Renal pelvis (tissue), 1 donor: ENCODE measurements at regions not wholly inside any gene's neighbourhood (a gene's known extent, or its start where the extent isn't known, plus 50 kb on each side); places are given as distances from the start of the nearest gene placed in this dataset.
"Not testable (repeated sequence)": the region's sequence is repeated elsewhere in the genome, so short reads cannot be mapped to it uniquely, and the experiment has no call there.

Experiments
- DNase-seq: peaks from one replicate; pipeline ENCODE4 v3.0.0-alpha.2; 2013

- not testable (repeated sequence) for DNase-seq
Measured at GRCh38 chr2:111474198-111474705, 353.5 kb downstream of the BCL2L11 start.

- not testable (repeated sequence) for DNase-seq
Measured at GRCh38 chr2:111478335-111478734, 357.6 kb downstream of the BCL2L11 start.

- DNase-seq: not testable (repeated sequence)
Measured at GRCh38 chr2:111478871-111479318, 358.2 kb downstream of the BCL2L11 start.

- DNase-seq: not testable (repeated sequence)
Measured at GRCh38 chr2:111480016-111480625, 359.4 kb downstream of the BCL2L11 start.

- DNase-seq: not testable (repeated sequence)
Measured at GRCh38 chr2:111480633-111481032, 359.9 kb downstream of the BCL2L11 start.

GRCh38 chr2:111481219-111481618 is 360.5 kb downstream of the BCL2L11 start:
- DNase-seq: not testable (repeated sequence)

GRCh38 chr2:111482987-111483679 is 362.4 kb downstream of the BCL2L11 start:
- not testable (repeated sequence) for DNase-seq

GRCh38 chr2:111484097-111484496 is 363.4 kb downstream of the BCL2L11 start:
- not testable (repeated sequence) for DNase-seq

- DNase-seq: not testable (repeated sequence)
Measured at GRCh38 chr2:111485895-111486294, 365.2 kb downstream of the BCL2L11 start.

- not testable (repeated sequence) for DNase-seq
Measured at GRCh38 chr2:111488451-111488850, 367.7 kb downstream of the BCL2L11 start.

- DNase-seq: not testable (repeated sequence)
Measured at GRCh38 chr2:111489460-111489859, 368.7 kb downstream of the BCL2L11 start.

GRCh38 chr2:111491181-111491580 is 370.5 kb downstream of the BCL2L11 start:
- not testable (repeated sequence) for DNase-seq

GRCh38 chr2:111491614-111492013 is 370.9 kb downstream of the BCL2L11 start:
- DNase-seq: not testable (repeated sequence)

- DNase-seq: not testable (repeated sequence)
Measured at GRCh38 chr2:111492995-111493719, 372.4 kb downstream of the BCL2L11 start.

GRCh38 chr2:111493720-111494078 is 373.0 kb downstream of the BCL2L11 start:
- DNase-seq: not testable (repeated sequence)

- not testable (repeated sequence) for DNase-seq
Measured at GRCh38 chr2:111494288-111494980, 373.7 kb downstream of the BCL2L11 start.

- not testable (repeated sequence) for DNase-seq
Measured at GRCh38 chr2:111494981-111495315, 374.2 kb downstream of the BCL2L11 start.

- DNase-seq: not testable (repeated sequence)
Measured at GRCh38 chr2:111495636-111496035, 374.9 kb downstream of the BCL2L11 start.

- not testable (repeated sequence) for DNase-seq
Measured at GRCh38 chr2:111496176-111496575, 375.5 kb downstream of the BCL2L11 start.

GRCh38 chr2:111496860-111497259 is 376.1 kb downstream of the BCL2L11 start:
- not testable (repeated sequence) for DNase-seq

- DNase-seq: not testable (repeated sequence)
Measured at GRCh38 chr2:111497270-111497669, 376.6 kb downstream of the BCL2L11 start.

GRCh38 chr2:111500536-111501062 is 379.9 kb downstream of the BCL2L11 start:
- DNase-seq: not testable (repeated sequence)
